GM12872 (cell line): ENCODE measurements at regions not wholly inside any gene's neighbourhood (a gene's known extent, or its start where the extent isn't known, plus 50 kb on each side); places are given as distances from the start of the nearest gene placed in this dataset.

Experiments
- TF ChIP-seq, protein P1 (sequence below): IDR thresholded peaks from 3 replicates; pipeline ENCODE4 v1.5.1; 2011; ENCODE audit warnings: low read depth, mild to moderate bottlenecking, low read length, moderate library complexity; ENCODE audit not compliant: insufficient read depth

DNA sequence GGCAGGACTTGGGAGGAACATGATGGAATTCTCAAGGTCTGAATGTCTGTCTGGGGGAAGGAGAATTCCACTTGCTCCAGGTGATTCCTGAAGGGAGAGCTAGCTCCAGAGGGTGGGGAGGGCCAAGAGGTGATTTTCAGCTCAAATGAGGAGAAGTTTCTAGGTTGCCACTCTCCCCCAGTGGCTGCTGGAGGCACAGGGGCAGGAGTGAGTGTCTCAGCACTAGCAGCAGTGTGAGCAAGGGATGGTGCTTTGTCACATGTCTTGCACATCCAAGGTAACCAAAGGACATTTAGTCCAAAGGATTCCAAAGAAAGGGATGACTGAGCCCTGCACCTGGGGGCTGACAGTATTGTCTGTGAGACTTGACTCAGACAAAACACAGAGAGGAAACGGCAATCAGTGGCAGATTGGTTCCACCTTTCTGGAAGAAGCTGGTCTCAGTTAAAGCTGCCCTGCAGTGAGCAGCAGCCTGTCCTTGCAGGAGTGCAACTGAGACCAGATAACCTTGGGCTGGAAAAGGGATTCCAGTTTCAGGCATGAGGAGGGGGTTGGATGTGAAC is 51.2 kb upstream of the PCBD1 start:
- TF ChIP-seq, protein P1, sequence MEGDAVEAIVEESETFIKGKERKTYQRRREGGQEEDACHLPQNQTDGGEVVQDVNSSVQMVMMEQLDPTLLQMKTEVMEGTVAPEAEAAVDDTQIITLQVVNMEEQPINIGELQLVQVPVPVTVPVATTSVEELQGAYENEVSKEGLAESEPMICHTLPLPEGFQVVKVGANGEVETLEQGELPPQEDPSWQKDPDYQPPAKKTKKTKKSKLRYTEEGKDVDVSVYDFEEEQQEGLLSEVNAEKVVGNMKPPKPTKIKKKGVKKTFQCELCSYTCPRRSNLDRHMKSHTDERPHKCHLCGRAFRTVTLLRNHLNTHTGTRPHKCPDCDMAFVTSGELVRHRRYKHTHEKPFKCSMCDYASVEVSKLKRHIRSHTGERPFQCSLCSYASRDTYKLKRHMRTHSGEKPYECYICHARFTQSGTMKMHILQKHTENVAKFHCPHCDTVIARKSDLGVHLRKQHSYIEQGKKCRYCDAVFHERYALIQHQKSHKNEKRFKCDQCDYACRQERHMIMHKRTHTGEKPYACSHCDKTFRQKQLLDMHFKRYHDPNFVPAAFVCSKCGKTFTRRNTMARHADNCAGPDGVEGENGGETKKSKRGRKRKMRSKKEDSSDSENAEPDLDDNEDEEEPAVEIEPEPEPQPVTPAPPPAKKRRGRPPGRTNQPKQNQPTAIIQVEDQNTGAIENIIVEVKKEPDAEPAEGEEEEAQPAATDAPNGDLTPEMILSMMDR, result no peak

DNA sequence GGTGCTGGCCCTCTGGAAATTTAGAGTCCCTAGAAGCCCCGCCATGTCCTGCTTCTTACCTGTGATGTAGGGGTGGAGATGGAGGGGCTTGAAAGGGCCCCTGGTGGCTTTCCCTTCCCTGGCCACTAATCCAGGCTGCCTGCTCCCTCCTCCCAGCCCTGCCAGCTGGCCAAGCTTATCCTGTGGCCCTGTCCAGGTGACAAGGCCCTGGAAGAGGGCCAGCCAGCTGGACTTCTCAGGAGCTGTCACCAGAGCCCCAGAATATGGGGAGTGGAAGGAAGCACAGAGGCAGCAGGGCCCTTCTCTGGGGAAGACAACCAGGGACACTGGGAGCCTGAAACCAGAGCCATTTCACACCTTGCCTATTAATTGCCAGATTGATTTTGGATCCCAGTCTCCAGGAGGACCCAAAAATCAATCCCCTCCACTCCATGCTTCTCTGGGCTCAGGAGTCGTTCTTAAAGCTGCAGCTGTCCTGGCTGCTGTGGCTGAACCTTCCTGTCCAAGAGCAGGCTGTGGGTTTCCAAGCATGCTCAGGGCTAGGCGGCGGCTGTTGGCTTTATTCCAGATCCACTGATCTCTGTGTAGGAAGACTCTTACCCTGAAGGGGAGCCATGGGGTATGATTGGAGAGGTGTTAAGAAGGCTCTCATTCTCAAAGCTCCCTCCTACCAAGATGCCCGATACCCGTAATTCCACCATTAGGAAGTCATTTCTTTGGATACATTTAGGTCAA is 52.6 kb upstream of the PCBD1 start:
- TF ChIP-seq, protein P1, result no peak

DNA sequence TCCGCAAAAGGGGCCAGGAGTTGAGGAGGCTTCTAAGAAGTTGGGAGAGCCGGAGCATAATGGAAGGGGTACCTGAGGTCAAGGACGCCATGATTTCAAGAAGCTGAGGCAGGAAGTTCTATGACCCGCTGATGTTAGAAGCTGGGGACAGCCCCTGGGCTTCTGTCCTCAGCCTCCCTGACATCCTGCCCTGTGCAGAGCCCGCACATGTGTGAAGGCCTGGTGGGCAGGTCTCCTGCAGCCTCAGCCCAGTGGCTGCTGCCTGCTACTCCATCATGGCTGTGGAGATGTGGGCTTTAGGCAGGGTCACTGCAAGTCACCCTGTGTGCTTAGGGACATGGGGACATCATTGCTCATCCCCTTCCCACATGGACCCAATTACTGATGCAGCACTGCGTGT is 53.8 kb upstream of the PCBD1 start:
- TF ChIP-seq, protein P1, result no peak

DNA sequence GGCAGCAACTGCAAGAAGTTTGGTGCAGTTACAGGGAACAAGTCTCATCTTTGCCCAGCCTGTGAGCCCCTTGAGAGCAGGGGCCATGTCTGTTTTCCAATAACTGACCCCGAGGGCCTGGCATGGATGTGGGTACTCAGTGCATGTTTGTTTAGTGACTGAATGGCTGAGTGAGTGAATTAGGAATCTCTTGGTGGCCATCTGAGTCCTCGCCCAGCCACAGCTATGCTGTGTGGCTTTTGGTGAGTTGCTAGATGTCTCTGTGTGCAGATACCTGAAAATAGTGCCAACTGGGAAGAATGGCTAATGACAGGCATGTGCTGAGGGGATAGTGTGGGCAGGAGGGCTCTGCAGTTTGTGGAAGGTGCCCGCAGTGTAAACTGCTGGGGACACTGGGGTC is 54.4 kb upstream of the PCBD1 start:
- TF ChIP-seq, protein P1, result no peak

DNA sequence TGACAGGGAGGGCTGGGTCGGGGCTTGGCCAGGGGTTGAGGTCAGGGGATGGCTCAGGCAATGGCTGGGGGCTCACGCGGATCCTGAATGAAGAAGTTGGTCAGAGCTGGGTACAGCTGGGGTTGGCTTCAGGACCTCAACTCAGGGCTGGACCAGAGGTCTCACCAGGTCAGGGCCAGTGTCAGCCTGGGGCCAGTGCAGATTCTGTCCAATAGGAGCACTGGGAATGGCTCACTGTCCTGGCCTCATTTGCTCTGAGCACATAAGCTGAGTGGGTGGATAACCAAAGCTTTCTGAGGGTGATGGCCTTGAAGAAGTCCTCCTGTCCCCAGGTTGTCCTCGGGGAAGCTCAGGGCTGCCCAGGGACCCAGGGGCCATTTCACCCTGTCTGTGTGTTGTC is 54.9 kb upstream of the PCBD1 start:
- TF ChIP-seq, protein P1, result no peak

DNA sequence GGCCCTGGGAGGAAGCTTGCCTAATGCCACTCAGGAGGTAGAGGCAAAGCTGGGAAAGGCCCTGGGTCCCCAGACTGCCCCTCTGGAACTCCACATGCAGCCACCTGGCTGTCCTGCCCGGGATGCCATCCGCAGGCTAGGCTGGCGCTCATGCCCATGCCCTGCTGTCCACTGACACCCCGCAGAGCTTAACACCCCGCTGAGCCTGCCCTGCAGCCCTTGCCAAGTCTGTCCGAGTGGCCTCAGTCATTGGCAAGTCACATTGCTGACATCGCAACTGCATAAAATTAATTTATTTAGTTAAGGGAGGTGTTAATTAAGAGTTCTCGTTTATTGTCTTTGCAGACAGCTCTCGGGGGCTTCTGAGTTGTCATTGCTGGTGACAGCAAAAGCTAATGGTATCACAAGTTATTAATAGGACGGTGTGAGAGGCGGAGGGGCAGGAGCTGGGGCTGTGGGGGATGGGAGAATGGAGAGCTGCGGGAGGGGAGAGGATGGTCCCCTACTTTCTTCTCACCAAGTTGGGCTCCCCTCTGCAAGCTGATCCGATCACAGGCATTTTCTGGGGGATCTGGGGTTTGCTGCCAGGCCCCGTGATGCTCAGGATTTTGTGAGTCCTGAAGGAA is 55.6 kb upstream of the PCBD1 start:
- TF ChIP-seq, protein P1, result no peak

DNA sequence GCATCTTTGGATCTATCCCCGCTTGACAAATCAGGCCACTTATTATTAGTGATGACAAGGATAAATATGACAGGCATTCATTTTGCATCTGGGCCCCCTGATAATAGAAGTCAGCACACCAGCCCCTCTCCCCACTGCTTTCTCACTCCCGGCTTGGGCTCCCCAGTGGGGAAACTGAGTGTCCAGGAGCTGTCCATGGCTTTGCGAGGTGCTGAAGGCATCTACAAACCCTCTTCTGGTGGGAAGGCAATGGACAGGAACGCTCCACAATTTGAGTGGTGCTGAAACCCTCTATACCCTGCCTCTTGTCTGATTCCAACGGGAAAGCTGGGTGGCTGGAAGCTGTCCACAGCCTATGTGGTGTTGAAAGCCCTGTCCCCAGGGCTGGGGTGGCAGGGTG is 61.7 kb upstream of the PCBD1 start:
- TF ChIP-seq, protein P1, result no peak
